ENCODE measurements at regions not wholly inside any gene's neighbourhood (a gene's known extent, or its start where the extent isn't known, plus 50 kb on each side); places are given as distances from the start of the nearest gene placed in this dataset.

DNA sequence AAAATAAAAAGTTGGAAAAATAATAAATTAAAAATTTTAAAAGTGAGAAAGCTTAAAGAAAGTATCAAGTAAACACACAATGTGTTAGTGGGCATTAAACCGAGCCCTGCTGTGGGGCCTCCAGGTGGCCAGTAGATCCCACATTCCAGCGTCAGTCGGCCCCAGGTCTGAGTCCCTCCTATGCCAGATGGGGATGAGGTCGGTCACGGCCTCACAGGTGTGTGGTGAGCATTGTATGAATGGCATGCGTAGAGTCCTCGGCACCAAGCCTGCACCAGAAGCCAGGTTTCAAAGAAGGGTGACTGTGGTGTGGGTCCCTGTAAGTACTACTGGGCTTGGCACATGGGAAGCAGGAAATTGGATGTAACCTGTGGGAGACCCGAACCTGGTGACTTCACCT, 75.6 kb upstream of the MSX1 start:
- ATAC-seq (no peak), DNase-seq (no peak)
- no peaks in the 10 kb centered on the region for H3K4me1 Mint-ChIP-seq (ENCODE audit: low read depth)
- H3K9me3 Mint-ChIP-seq (ENCODE audit: insufficient read depth) = peaks cover 3% of the 10 kb centered on the region
- POLR2A ChIA-PET = no interaction called here
- peaks cover 4% of the 10 kb centered on the region for H3K36me3 Mint-ChIP-seq (ENCODE audit: low read depth)
- H3K27ac Mint-ChIP-seq = no peak overlapping the region
- H3K27me3 Mint-ChIP-seq (ENCODE audit: low read depth) = no peaks in the 10 kb centered on the region
- H3K4me3 Mint-ChIP-seq = no peak overlapping the region
- CTCF ChIA-PET = no interaction called here

DNA sequence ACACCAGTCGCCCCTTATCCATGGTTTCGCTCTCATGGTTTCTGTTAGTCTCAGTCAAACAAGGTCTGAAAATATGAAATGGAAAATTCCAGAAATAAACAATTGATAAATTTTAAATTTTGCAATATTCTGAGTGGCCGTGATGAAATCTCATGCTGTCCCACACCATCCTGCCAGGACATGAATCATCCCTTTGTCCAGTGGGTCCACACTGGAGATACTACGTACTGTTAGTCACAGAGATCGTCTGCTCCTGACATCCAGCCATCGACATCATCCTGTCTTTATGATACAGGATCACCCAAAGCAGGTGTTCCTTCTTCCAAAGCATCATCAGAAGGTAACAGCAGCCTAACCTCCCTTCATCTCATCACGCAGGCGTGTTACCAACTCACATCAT, 76.5 kb upstream of the MSX1 start:
- CTCF ChIA-PET = no interaction called here
- no peak for DNase-seq
- no peaks in the 10 kb centered on the region for H3K27me3 Mint-ChIP-seq (ENCODE audit: low read depth)
- no peak overlapping the region for H3K4me3 Mint-ChIP-seq
- no peak for ATAC-seq
- H3K9me3 Mint-ChIP-seq (ENCODE audit: insufficient read depth) = peaks cover 3% of the 10 kb centered on the region
- POLR2A ChIA-PET = no interaction called here
- H3K27ac Mint-ChIP-seq = no peak overlapping the region
- H3K4me1 Mint-ChIP-seq (ENCODE audit: low read depth) = no peaks in the 10 kb centered on the region
- peaks cover 4% of the 10 kb centered on the region for H3K36me3 Mint-ChIP-seq (ENCODE audit: low read depth)

DNA sequence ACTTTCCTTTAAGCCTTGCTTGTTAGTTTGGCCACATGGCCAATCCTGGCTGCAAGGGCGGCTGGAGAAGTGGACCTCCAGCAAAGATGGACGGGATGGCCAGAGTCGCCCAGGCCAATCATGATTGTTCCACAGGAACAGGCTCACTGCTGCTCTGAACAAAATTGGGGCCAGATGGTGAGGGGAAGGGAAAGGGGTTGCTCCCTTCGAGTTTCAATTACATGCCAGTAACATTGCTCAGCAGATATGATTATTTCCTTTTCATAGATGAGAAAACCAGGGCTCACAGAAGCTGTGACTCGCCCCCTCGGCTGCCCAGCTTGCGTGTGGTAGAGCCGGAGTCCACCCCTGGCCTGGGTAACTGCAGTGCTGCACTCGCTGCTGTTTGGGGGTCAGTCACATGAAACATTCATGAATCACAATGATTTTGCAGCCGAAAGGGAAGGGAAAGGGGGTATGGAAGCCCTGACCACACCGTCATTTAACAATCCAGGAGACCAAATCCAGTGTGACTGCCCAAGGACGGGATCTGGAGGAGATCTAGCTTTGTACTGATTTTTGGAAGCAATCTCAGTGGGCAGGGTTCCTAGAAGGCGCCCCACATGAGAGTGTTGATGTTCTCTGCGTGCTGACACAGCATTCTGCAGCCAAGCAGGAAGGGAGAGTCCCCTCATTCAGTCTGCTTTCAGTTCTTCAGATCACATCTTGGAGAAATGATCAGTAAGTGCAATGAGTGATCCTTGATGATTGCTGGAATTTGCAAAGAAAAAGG, 77.3 kb upstream of the MSX1 start:
- no peak for ATAC-seq
- peaks cover 3% of the 10 kb centered on the region for H3K9me3 Mint-ChIP-seq (ENCODE audit: insufficient read depth)
- no peak overlapping the region for H3K4me3 Mint-ChIP-seq
- POLR2A ChIA-PET = no interaction called here
- H3K27ac Mint-ChIP-seq = no peak overlapping the region
- no peaks in the 10 kb centered on the region for H3K36me3 Mint-ChIP-seq (ENCODE audit: low read depth)
- DNase-seq = no peak
- no peaks in the 10 kb centered on the region for H3K27me3 Mint-ChIP-seq (ENCODE audit: low read depth)
- CTCF ChIA-PET = no interaction called here
- no peaks in the 10 kb centered on the region for H3K4me1 Mint-ChIP-seq (ENCODE audit: low read depth)

DNA sequence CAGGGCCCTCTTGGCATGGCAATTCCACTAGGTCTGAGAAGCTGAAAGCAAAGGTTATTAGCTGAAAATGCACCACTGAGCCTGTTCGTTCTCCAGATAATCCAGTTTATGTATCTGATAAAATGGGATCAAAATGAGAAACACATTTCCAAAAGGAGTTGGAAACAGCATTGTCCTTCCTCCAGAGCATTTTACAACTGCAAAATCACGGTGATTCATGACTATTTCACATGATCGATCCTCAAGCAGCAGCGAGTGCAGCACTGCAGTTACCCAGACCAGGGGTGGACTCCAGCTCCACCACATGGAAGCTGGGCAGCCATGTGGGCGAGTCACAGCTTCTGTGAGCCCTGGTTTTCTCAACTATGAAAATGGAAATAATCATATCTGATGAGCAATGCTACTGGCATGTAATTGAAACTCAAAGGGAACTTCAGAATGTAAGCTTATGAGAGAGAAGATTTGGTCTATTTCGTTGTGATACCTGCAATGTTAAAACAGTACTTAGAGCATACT, 78.7 kb upstream of the MSX1 start:
- ATAC-seq (no peak), DNase-seq (no peak)
- POLR2A ChIA-PET = no interaction called here
- no peak overlapping the region for H3K4me3 Mint-ChIP-seq
- no peaks in the 10 kb centered on the region for H3K27me3 Mint-ChIP-seq (ENCODE audit: low read depth)
- H3K36me3 Mint-ChIP-seq (ENCODE audit: low read depth) = no peaks in the 10 kb centered on the region
- H3K27ac Mint-ChIP-seq = no peak overlapping the region
- CTCF ChIA-PET = no interaction called here
- H3K9me3 Mint-ChIP-seq (ENCODE audit: insufficient read depth) = peaks cover 3% of the 10 kb centered on the region
- H3K4me1 Mint-ChIP-seq (ENCODE audit: low read depth) = no peaks in the 10 kb centered on the region

DNA sequence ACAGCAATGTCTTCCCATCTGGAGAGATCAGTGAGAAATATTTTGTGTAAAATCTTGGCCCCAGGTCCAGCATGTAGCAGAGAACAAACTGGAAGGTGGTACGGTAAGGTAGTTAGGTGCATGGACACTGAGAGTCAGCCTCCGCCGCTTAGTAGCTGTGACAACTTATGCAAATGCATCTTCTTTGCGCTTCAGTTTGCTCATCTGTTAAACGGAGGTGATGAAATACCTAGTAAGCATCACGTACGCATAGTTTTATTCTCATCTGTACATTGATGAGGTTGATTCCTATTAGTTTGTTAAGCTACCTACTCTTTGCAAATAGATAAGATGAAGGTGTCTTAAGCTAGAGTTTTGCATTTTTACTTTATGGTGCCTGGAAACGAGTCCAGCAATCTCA, 80.0 kb upstream of the MSX1 start:
- POLR2A ChIA-PET = no interaction called here

DNA sequence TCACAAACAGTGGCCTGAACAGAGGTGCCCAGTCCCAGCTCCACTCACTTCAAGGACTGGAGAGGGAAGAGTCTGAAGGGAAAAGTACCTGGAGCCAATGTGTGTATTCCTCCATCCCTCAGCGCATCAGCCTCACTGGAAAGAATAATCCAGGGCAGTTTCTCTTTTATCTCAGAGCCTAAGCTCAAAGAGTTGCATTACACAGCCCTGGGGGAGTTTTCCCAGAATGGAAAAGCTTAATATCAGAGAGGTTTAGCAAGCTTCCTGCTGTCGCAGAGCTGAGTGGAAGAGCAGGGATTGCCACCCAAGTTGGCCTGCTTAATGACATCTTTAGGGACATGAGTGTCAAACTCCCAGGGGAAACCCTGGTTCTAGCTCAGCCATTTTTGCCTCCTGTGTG, 80.4 kb upstream of the MSX1 start:
- H3K27me3 Mint-ChIP-seq (ENCODE audit: low read depth) = no peaks in the 10 kb centered on the region
- no peak for DNase-seq
- ChIA-PET CTCF (no interaction called here), POLR2A (no interaction called here)
- no peaks in the 10 kb centered on the region for H3K4me1 Mint-ChIP-seq (ENCODE audit: low read depth)
- H3K9me3 Mint-ChIP-seq (ENCODE audit: insufficient read depth) = no peaks in the 10 kb centered on the region
- H3K4me3 Mint-ChIP-seq = no peak overlapping the region
- no peak overlapping the region for H3K27ac Mint-ChIP-seq
- ATAC-seq = no peak
- no peaks in the 10 kb centered on the region for H3K36me3 Mint-ChIP-seq (ENCODE audit: low read depth)

More for the DNA sequence above, 80.0 kb upstream of the MSX1 start:
- ATAC-seq (no peak), DNase-seq (no peak)
- Mint-ChIP-seq H3K4me1 (ENCODE audit: low read depth) (no peaks in the 10 kb centered on the region), H3K27ac (no peak overlapping the region), H3K27me3 (ENCODE audit: low read depth) (no peaks in the 10 kb centered on the region), H3K9me3 (ENCODE audit: insufficient read depth) (no peaks in the 10 kb centered on the region), H3K36me3 (ENCODE audit: low read depth) (no peaks in the 10 kb centered on the region), H3K4me3 (no peak overlapping the region)
- CTCF ChIA-PET = no interaction called here

DNA sequence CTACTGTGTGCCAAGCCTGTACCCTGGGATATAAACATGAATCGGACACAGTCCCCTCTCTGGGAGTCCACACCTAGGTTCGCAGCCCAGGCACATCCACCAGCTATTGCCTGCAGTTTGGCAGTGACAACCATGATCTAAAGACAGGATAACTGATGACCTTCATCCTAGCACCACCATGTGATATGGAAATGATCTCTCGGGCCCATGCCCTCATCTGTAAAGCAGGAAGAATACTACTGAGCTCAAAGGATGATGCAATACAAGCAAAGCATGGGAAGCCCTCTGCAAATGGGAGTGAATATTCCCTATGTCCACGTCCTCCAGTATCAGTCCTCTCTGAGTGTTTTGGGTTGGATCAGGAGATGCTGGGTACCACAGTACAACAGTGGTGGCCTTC, 80.9 kb upstream of the MSX1 start:
- ATAC-seq (no peak), DNase-seq (no peak)
- H3K4me1 Mint-ChIP-seq (ENCODE audit: low read depth) = no peaks in the 10 kb centered on the region
- ChIA-PET CTCF (no interaction called here), POLR2A (interaction anchor here (0.6 kb wide), 1 partner anchor 527 kb away, joined by 3 read pairs; no protein-coding TSS in a partner anchor)
- no peaks in the 10 kb centered on the region for H3K27me3 Mint-ChIP-seq (ENCODE audit: low read depth)
- H3K27ac Mint-ChIP-seq = no peak overlapping the region
- H3K36me3 Mint-ChIP-seq (ENCODE audit: low read depth) = no peaks in the 10 kb centered on the region
- H3K9me3 Mint-ChIP-seq (ENCODE audit: insufficient read depth) = no peaks in the 10 kb centered on the region
- H3K4me3 Mint-ChIP-seq = no peak overlapping the region

DNA sequence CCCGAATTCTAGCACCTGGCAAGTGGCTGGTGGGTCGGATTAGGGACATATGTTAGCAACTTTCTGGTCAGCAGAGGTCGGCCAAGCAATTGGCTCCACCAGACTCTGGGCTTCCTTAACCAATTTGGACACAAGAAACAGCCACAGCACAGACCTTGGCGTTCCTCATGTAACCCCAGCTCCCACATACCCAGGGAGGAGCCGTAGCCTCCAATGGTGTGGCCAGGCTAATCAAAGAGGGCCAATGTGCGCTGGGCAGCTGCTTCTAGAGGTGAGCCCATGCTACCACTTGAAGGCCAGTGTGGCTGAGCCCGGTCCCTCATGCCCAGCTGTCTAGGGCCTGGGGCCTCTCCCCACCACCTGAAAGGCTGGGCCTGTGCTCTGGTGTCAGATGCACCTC, 82.5 kb upstream of the MSX1 start:
- no peaks in the 10 kb centered on the region for H3K9me3 Mint-ChIP-seq (ENCODE audit: insufficient read depth)
- H3K4me1 Mint-ChIP-seq (ENCODE audit: low read depth) = no peaks in the 10 kb centered on the region
- no peaks in the 10 kb centered on the region for H3K36me3 Mint-ChIP-seq (ENCODE audit: low read depth)
- POLR2A ChIA-PET = no interaction called here
- no peaks in the 10 kb centered on the region for H3K27me3 Mint-ChIP-seq (ENCODE audit: low read depth)
- H3K4me3 Mint-ChIP-seq = no peak overlapping the region
- CTCF ChIA-PET = no interaction called here
- DNase-seq (no peak), ATAC-seq (no peak)
- no peak overlapping the region for H3K27ac Mint-ChIP-seq

DNA sequence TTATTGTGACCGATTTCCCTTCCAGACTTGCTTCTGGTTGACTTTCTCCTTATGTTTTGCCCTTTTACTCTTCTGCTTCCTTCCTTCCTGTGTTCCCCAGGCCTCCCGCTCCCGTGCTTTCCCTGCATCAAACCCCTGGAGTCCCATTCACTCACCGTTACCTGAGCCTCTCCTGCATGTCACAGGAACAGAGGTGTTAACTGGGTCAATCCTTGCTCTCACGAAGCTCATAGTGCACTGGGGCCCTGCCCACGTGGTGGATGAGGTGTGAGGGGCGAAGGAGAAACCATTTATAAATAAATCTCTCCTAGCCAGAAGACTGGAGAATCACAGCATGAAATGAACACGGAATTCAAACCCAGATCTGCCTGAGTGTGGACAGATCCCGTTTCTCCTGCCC, 83.1 kb upstream of the MSX1 start:
- CTCF ChIA-PET = no interaction called here
- H3K4me3 Mint-ChIP-seq = no peak overlapping the region

DNA sequence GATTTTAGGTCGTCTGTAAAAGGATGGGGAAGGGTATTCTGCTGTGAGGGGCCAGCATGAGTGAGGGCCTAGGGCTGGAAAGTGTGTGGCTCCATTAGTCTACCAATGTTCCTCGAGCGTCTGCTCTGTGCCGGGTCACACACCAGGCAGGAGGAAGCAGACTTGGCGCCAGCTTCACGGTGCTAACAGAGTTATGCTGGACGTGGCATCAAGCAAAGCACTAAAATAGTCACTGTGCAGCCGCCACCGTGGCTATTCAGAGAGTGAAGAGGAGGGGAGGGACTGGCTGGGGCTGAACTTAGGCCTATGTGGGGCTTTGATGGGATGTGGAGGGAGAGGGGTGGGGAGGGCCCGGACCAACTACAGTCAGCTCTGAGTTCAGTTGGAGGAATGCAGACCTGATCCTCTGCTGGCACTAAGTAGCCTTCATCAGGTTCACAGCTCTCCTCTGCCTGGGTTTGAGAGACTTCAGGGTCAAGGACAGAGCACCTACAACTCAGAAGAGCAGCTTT, 83.9 kb upstream of the MSX1 start:
- no peak overlapping the region for H3K27ac Mint-ChIP-seq
- DNase-seq (no peak), ATAC-seq (no peak)
- CTCF ChIA-PET = no interaction called here
- H3K9me3 Mint-ChIP-seq (ENCODE audit: insufficient read depth) = no peaks in the 10 kb centered on the region
- no peaks in the 10 kb centered on the region for H3K4me1 Mint-ChIP-seq (ENCODE audit: low read depth)
- H3K27me3 Mint-ChIP-seq (ENCODE audit: low read depth) = no peaks in the 10 kb centered on the region
- POLR2A ChIA-PET = no interaction called here
- no peak overlapping the region for H3K4me3 Mint-ChIP-seq
- H3K36me3 Mint-ChIP-seq (ENCODE audit: low read depth) = no peaks in the 10 kb centered on the region

More for the DNA sequence above, 83.1 kb upstream of the MSX1 start:
- no peak for ATAC-seq
- Mint-ChIP-seq H3K27me3 (ENCODE audit: low read depth) (no peaks in the 10 kb centered on the region), H3K36me3 (ENCODE audit: low read depth) (no peaks in the 10 kb centered on the region), H3K27ac (no peak overlapping the region), H3K9me3 (ENCODE audit: insufficient read depth) (no peaks in the 10 kb centered on the region), H3K4me1 (ENCODE audit: low read depth) (no peaks in the 10 kb centered on the region)
- no peak for DNase-seq
- POLR2A ChIA-PET = no interaction called here

DNA sequence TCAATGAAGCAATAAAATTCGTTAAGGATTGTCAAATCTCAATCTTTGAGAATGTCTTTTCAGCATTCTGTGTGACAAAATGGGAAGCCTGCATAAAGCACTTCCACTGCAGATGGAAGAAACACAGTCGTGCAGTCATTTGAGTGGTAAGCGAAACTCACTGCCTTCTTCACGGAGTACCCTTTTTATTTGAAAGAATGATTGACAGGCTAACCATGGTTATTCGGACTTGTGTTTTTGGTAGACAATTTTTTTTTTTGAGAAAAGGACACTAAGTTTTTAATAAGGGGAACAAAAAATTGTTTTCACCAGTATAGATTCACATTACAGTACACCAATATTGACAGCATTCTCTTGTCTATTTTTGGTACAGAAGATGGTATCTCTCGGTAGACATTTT, 86.9 kb upstream of the MSX1 start:
- no peaks in the 10 kb centered on the region for H3K4me1 Mint-ChIP-seq (ENCODE audit: low read depth)
- POLR2A ChIA-PET = no interaction called here
- H3K27ac Mint-ChIP-seq = no peak overlapping the region
- no peak for ATAC-seq
- no peaks in the 10 kb centered on the region for H3K9me3 Mint-ChIP-seq (ENCODE audit: insufficient read depth)
- no peak overlapping the region for H3K4me3 Mint-ChIP-seq
- H3K27me3 Mint-ChIP-seq (ENCODE audit: low read depth) = no peaks in the 10 kb centered on the region
- no peaks in the 10 kb centered on the region for H3K36me3 Mint-ChIP-seq (ENCODE audit: low read depth)
- CTCF ChIA-PET = no interaction called here
- DNase-seq = no peak

DNA sequence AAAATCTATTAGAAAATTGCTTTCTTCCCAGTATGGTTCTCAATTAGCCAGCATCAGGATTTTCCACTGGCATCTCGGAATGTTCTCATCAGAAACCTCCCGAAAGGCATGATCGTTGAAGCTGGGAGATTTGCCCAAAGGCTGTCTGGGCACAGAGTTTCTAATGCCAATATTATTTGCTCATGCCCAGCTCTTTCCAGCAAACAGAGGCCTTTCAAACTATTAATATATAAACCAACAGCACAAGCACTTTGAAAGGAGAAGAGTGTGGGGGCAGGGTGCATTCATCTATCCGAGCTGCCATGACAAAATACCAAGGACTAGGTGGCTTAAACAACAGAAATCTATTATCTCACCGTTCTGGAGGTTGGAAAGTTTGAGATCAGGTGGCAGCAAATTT, 88.3 kb upstream of the MSX1 start:
- CTCF ChIA-PET = no interaction called here
- POLR2A ChIA-PET = no interaction called here
- H3K27me3 Mint-ChIP-seq (ENCODE audit: low read depth) = no peaks in the 10 kb centered on the region
- peaks cover 3% of the 10 kb centered on the region for H3K9me3 Mint-ChIP-seq (ENCODE audit: insufficient read depth)
- no peak overlapping the region for H3K27ac Mint-ChIP-seq
- DNase-seq = no peak
- no peak overlapping the region for H3K4me3 Mint-ChIP-seq
- ATAC-seq = no peak
- H3K36me3 Mint-ChIP-seq (ENCODE audit: low read depth) = no peaks in the 10 kb centered on the region
- no peaks in the 10 kb centered on the region for H3K4me1 Mint-ChIP-seq (ENCODE audit: low read depth)

DNA sequence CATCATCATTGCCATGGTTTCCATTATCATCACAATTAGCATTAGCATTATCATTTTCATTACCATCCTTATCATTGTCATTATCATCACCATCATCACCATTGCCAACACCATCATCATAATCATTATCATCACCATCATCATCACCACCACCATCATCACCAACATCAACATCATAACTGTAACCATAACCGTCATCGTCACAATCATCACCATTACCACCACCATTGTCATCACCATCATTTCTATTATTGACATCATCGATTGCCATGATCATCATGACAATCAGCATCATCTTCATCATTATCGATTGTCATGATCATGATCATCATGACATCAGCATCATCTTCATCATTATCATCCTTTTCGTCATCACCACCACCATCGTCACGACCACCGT, 88.9 kb upstream of the MSX1 start:
- no peaks in the 10 kb centered on the region for H3K27me3 Mint-ChIP-seq (ENCODE audit: low read depth)
- peaks cover 3% of the 10 kb centered on the region for H3K9me3 Mint-ChIP-seq (ENCODE audit: insufficient read depth)
- no peaks in the 10 kb centered on the region for H3K36me3 Mint-ChIP-seq (ENCODE audit: low read depth)
- ChIA-PET POLR2A (no interaction called here), CTCF (no interaction called here)
- ATAC-seq (no peak), DNase-seq (no peak)
- no peak overlapping the region for H3K27ac Mint-ChIP-seq
- no peak overlapping the region for H3K4me3 Mint-ChIP-seq
- H3K4me1 Mint-ChIP-seq (ENCODE audit: low read depth) = no peaks in the 10 kb centered on the region
